ENCODE measurements at regions not wholly inside any gene's neighbourhood (a gene's known extent, or its start where the extent isn't known, plus 50 kb on each side); places are given as distances from the start of the nearest gene placed in this dataset.
"Not testable (repeated sequence)": the region's sequence is repeated elsewhere in the genome, so short reads cannot be mapped to it uniquely, and the experiment has no call there.

- intact Hi-C loops (cut with micrococcal nuclease) = no loop called here
- no peak for DNase-seq
- no peaks in the 10 kb centered on the region for H3K9me3 Mint-ChIP-seq
- H3K4me1 Mint-ChIP-seq (ENCODE audit: low read depth) = no peaks in the 10 kb centered on the region
- H3K4me3 Mint-ChIP-seq = no peak overlapping the region
- POLR2A ChIA-PET = no interaction called here
- no peak for ATAC-seq
- no peaks in the 10 kb centered on the region for H3K36me3 Mint-ChIP-seq (ENCODE audit: low read depth)
- H3K27ac Mint-ChIP-seq = no peak overlapping the region
- H3K27me3 Mint-ChIP-seq = no peaks in the 10 kb centered on the region
- no peak for TF ChIP-seq CTCF (IDR thresholded peaks at IDR 0.05)
- CTCF ChIA-PET = no interaction called here
Measured at GRCh38 chr6:14553515-14553914, 435.9 kb downstream of the CD83 start.

- intact Hi-C loops (cut with micrococcal nuclease) = no loop called here
- DNase-seq (no peak), ATAC-seq (no peak)
- no peaks in the 10 kb centered on the region for H3K4me1 Mint-ChIP-seq (ENCODE audit: low read depth)
- H3K9me3 Mint-ChIP-seq = no peaks in the 10 kb centered on the region
- TF ChIP-seq CTCF (IDR thresholded peaks at IDR 0.05) = no peak
- POLR2A ChIA-PET = no interaction called here
- no peak overlapping the region for H3K4me3 Mint-ChIP-seq
- no peak overlapping the region for H3K27ac Mint-ChIP-seq
- no peaks in the 10 kb centered on the region for H3K27me3 Mint-ChIP-seq
- no peaks in the 10 kb centered on the region for H3K36me3 Mint-ChIP-seq (ENCODE audit: low read depth)
- CTCF ChIA-PET = no interaction called here
Measured at GRCh38 chr6:14555804-14556203, 438.2 kb downstream of the CD83 start.

DNA sequence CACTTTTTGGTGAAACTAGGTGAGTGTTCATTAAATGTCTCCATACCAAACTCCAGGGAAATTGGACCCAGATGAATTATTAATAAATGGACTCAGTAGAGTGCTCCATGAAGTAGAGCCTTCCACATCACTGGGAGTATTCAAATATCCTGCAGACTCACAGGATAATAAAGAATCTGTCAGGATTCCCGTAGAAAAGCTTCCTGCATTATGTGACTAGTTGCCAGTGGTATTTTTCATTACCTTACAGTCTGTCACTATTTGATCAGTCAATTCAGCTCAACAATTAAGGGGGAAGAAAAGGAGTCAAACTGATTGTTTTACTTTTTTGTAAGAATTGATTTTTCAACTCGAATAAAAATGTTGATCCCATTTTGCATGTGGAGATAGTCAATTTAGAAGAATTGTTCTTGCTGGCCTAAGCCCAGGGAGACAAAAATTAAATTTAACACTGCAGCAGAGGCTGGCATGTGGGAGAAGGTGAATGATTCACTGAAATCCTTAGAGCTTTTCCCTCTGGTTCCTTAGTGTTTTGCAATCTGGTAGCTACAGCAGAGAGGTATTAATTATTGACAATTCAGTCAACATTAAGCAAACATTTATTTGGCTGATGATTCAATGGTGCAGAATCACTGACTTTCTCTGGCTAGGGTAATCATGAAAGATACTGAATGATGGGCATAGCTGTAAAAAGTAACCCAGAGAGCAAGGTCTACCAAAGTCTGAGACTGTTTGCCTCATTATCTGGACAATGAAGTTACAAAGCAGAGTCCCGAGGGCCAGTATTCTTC, 442.4 kb downstream of the CD83 start:
- ChIA-PET POLR2A (no interaction called here), CTCF (no interaction called here)
- H3K9me3 Mint-ChIP-seq = peaks cover 11% of the 10 kb centered on the region
- H3K4me3 Mint-ChIP-seq = no peak overlapping the region
- intact Hi-C loops (cut with micrococcal nuclease) = no loop called here
- no peaks in the 10 kb centered on the region for H3K36me3 Mint-ChIP-seq (ENCODE audit: low read depth)
- DNase-seq (no peak), ATAC-seq (no peak)
- no peak for TF ChIP-seq CTCF (IDR thresholded peaks at IDR 0.05)
- no peaks in the 10 kb centered on the region for H3K4me1 Mint-ChIP-seq (ENCODE audit: low read depth)
- H3K27ac Mint-ChIP-seq = no peak overlapping the region
- no peaks in the 10 kb centered on the region for H3K27me3 Mint-ChIP-seq

DNA sequence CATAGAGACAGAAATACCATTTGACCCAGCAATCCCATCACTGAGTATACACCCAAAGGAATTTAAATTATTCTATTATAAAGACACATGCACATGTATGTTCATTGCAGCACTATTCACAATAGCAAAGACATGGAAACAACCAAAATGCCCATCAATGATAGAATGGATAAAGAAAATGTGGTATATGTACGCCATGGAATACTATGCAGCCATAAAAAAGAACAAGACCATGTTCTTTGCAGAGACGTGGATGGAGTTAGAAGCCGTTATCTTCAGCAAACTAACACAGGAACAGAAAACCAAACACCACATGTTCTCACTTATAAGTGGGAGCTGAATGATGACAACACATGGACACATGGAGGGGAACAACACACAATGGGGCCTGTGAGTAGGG, 444.0 kb downstream of the CD83 start:
- CTCF ChIA-PET; intact Hi-C loops (cut with micrococcal nuclease): not testable (repeated sequence)

GRCh38 chr6:14567842-14568241, 450.3 kb downstream of the CD83 start:
- Mint-ChIP-seq H3K27me3 (no peaks in the 10 kb centered on the region), H3K9me3 (peaks cover 7% of the 10 kb centered on the region), H3K36me3 (ENCODE audit: low read depth) (no peaks in the 10 kb centered on the region), H3K4me1 (ENCODE audit: low read depth) (peaks cover 5% of the 10 kb centered on the region), H3K27ac (no peak overlapping the region), H3K4me3 (no peak overlapping the region)
- TF ChIP-seq CTCF (IDR thresholded peaks at IDR 0.05) = no peak
- intact Hi-C loops (cut with micrococcal nuclease) = no loop called here
- DNase-seq (no peak), ATAC-seq (no peak)
- ChIA-PET CTCF (no interaction called here), POLR2A (no interaction called here)

More for the DNA sequence above, 444.0 kb downstream of the CD83 start:
- H3K27ac Mint-ChIP-seq; POLR2A ChIA-PET; DNase-seq; ATAC-seq; H3K27me3 Mint-ChIP-seq; H3K36me3 Mint-ChIP-seq (ENCODE audit: low read depth); H3K4me3 Mint-ChIP-seq; H3K4me1 Mint-ChIP-seq (ENCODE audit: low read depth): not testable (repeated sequence)
- H3K9me3 Mint-ChIP-seq = peaks cover 11% of the 10 kb centered on the region
